ENCODE measurements at regions not wholly inside any gene's neighbourhood (a gene's known extent, or its start where the extent isn't known, plus 50 kb on each side); places are given as distances from the start of the nearest gene placed in this dataset.
"Not testable (repeated sequence)": the region's sequence is repeated elsewhere in the genome, so short reads cannot be mapped to it uniquely, and the experiment has no call there.

- Histone ChIP-seq H3K4me1 (ENCODE audit: control insufficient read depth, insufficient read depth, low read length) (no peaks in the 10 kb centered on the region), H3K36me3 (ENCODE audit: control insufficient read depth in 2 of 2, insufficient read depth in 1 of 2, low read length in 2 of 2) (no peaks in the 10 kb centered on the region), H3K4me3 (ENCODE audit: low read depth, low read length) (no peak overlapping the region), H3K9me3 (ENCODE audit: control insufficient read depth, insufficient read depth, low read depth, low read length) (no peaks in the 10 kb centered on the region), H3K27ac (ENCODE audit: extremely low read depth, low read depth, low read length) (no peak overlapping the region)
- TF ChIP-seq ZFHX2 (tag by site-specific recombination; conservative IDR thresholded peaks at IDR 0.05) (no peak), ZNF791 (tag by site-specific recombination; IDR thresholded peaks at IDR 0.05) (no peak), ZNF701 (tag by site-specific recombination; IDR thresholded peaks at IDR 0.05) (no peak), ZNF146 (tag by site-specific recombination; IDR thresholded peaks at IDR 0.05) (no peak), SP2 (tag by site-specific recombination; IDR thresholded peaks at IDR 0.05) (no peak), KLF9 (tag by site-specific recombination; IDR thresholded peaks at IDR 0.05; ENCODE audit: low read depth) (no peak), ZNF114 (tag by site-specific recombination; IDR thresholded peaks at IDR 0.05) (no peak), ZXDB (tag by site-specific recombination; IDR thresholded peaks at IDR 0.05) (no peak), ZNF501 (tag by site-specific recombination; IDR thresholded peaks at IDR 0.05) (no peak), ZNF433 (tag by site-specific recombination; IDR thresholded peaks at IDR 0.05; ENCODE audit: low read depth) (no peak)
- TF ChIP-seq, protein P1, sequence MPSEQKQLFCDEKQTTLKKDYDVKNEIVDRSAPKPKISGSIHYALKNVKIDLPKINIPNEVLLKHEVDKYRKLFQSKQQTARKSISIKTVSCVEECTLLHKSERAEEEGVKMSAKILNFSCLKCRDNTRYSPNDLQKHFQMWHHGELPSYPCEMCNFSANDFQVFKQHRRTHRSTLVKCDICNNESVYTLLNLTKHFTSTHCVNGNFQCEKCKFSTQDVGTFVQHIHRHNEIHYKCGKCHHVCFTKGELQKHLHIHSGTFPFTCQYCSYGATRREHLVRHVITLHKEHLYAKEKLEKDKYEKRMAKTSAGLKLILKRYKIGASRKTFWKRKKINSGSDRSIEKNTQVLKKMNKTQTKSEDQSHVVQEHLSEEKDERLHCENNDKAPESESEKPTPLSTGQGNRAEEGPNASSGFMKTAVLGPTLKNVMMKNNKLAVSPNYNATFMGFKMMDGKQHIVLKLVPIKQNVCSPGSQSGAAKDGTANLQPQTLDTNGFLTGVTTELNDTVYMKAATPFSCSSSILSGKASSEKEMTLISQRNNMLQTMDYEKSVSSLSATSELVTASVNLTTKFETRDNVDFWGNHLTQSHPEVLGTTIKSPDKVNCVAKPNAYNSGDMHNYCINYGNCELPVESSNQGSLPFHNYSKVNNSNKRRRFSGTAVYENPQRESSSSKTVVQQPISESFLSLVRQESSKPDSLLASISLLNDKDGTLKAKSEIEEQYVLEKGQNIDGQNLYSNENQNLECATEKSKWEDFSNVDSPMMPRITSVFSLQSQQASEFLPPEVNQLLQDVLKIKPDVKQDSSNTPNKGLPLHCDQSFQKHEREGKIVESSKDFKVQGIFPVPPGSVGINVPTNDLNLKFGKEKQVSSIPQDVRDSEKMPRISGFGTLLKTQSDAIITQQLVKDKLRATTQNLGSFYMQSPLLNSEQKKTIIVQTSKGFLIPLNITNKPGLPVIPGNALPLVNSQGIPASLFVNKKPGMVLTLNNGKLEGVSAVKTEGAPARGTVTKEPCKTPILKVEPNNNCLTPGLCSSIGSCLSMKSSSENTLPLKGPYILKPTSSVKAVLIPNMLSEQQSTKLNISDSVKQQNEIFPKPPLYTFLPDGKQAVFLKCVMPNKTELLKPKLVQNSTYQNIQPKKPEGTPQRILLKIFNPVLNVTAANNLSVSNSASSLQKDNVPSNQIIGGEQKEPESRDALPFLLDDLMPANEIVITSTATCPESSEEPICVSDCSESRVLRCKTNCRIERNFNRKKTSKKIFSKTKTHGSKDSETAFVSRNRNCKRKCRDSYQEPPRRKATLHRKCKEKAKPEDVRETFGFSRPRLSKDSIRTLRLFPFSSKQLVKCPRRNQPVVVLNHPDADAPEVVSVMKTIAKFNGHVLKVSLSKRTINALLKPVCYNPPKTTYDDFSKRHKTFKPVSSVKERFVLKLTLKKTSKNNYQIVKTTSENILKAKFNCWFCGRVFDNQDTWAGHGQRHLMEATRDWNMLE (tag by site-specific recombination; conservative IDR thresholded peaks at IDR 0.05; ENCODE audit: low read depth): no peak
- ChIA-PET POLR2A (no interaction called here), CTCF (no interaction called here)
Measured at GRCh38 chr5:103981592-103981991, 419.0 kb upstream of the NUDT12 start.

GRCh38 chr5:103973669-103974068 lies 411.1 kb upstream of the NUDT12 start:
- Histone ChIP-seq H3K4me1 (ENCODE audit: control insufficient read depth, insufficient read depth, low read length) (no peaks in the 10 kb centered on the region), H3K9me3 (ENCODE audit: control insufficient read depth, insufficient read depth, low read depth, low read length) (no peaks in the 10 kb centered on the region), H3K4me3 (ENCODE audit: low read depth, low read length) (no peak overlapping the region), H3K27ac (ENCODE audit: extremely low read depth, low read depth, low read length) (no peak overlapping the region), H3K36me3 (ENCODE audit: control insufficient read depth in 2 of 2, insufficient read depth in 1 of 2, low read length in 2 of 2) (no peaks in the 10 kb centered on the region)
- TF ChIP-seq ZNF239 (tag by site-specific recombination; IDR thresholded peaks at IDR 0.05) (no peak), TCF7L2 (IDR thresholded peaks at IDR 0.05; ENCODE audit: borderline replicate concordance, low read depth, low read length) (no peak), ZNF677 (tag by site-specific recombination; IDR thresholded peaks at IDR 0.05) (no peak), ZNF114 (tag by site-specific recombination; IDR thresholded peaks at IDR 0.05) (no peak), ZNF391 (tag by site-specific recombination; IDR thresholded peaks at IDR 0.05; ENCODE audit: borderline replicate concordance, low read depth) (no peak), ZNF184 (tag by site-specific recombination; IDR thresholded peaks at IDR 0.05) (no peak), KLF7 (tag by site-specific recombination; IDR thresholded peaks at IDR 0.05; ENCODE audit: borderline replicate concordance) (no peak), YY2 (tag by site-specific recombination; IDR thresholded peaks at IDR 0.05) (no peak), SP3 (tag by site-specific recombination; IDR thresholded peaks at IDR 0.05) (no peak), ZXDB (tag by site-specific recombination; IDR thresholded peaks at IDR 0.05) (no peak), ZNF10 (tag by site-specific recombination; IDR thresholded peaks at IDR 0.05) (no peak), ZFP3 (tag by site-specific recombination; IDR thresholded peaks at IDR 0.05; ENCODE audit: low read depth) (no peak), ZNF777 (tag by site-specific recombination; IDR thresholded peaks at IDR 0.05; ENCODE audit: borderline replicate concordance) (no peak), GLIS1 (tag by site-specific recombination; IDR thresholded peaks at IDR 0.05) (no peak)
- TF ChIP-seq, protein P2, sequence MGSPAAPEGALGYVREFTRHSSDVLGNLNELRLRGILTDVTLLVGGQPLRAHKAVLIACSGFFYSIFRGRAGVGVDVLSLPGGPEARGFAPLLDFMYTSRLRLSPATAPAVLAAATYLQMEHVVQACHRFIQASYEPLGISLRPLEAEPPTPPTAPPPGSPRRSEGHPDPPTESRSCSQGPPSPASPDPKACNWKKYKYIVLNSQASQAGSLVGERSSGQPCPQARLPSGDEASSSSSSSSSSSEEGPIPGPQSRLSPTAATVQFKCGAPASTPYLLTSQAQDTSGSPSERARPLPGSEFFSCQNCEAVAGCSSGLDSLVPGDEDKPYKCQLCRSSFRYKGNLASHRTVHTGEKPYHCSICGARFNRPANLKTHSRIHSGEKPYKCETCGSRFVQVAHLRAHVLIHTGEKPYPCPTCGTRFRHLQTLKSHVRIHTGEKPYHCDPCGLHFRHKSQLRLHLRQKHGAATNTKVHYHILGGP (tag by site-specific recombination; IDR thresholded peaks at IDR 0.05): no peak
- ChIA-PET CTCF (no interaction called here), POLR2A (no interaction called here)

GRCh38 chr5:103966295-103966694 lies 403.7 kb upstream of the NUDT12 start:
- H3K4me1 ChIP-seq (ENCODE audit: control insufficient read depth, insufficient read depth, low read length); POLR2A ChIA-PET; H3K27ac ChIP-seq (ENCODE audit: extremely low read depth, low read depth, low read length); H3K36me3 ChIP-seq (ENCODE audit: control insufficient read depth in 2 of 2, insufficient read depth in 1 of 2, low read length in 2 of 2); CTCF ChIA-PET; H3K9me3 ChIP-seq (ENCODE audit: control insufficient read depth, insufficient read depth, low read depth, low read length); H3K4me3 ChIP-seq (ENCODE audit: low read depth, low read length): not testable (repeated sequence)

All from HEK293 (cell line).